SK-N-MC (cell line): ENCODE measurements at regions not wholly inside any gene's neighbourhood (a gene's known extent, or its start where the extent isn't known, plus 50 kb on each side); places are given as distances from the start of the nearest gene placed in this dataset.

ENCODE experiments used
- DNase-seq: peaks from one replicate; pipeline ENCODE4 v3.0.0-alpha.2; 2011; ENCODE audit warnings: low read depth, low spot score
- H3K27ac ChIP-seq: fragments of 200-600 bp; sonication (generic); 2 replicates; pipeline ENCODE4 v1.5.1; 2016; ENCODE audit warnings: mixed run types
- H3K36me3 ChIP-seq: fragments of 200-600 bp; sonication (generic); 2 replicates; pipeline ENCODE4 v1.6.1; 2017; ENCODE audit warnings: antibody characterized with exemption, low read length, mixed read lengths; ENCODE audit not compliant: insufficient read depth
- H3K4me3 ChIP-seq: fragments of 200-600 bp; sonication (generic); 2 replicates; pipeline ENCODE4 v1.5.1; 2016
- H3K9ac ChIP-seq: fragments of 200-600 bp; sonication (generic); 2 replicates; pipeline ENCODE4 v1.8.0; 2017; ENCODE audit warnings: mixed run types, mixed read lengths; ENCODE audit not compliant: insufficient read length
- H3K9me3 ChIP-seq: fragments of 200-600 bp; sonication (generic); 2 replicates; pipeline ENCODE4 v1.6.1; 2017; ENCODE audit warnings: low read depth, mild to moderate bottlenecking, antibody characterized with exemption, low read length, moderate library complexity, mixed read lengths
- EZH2 ChIP-seq: fragments of 200-600 bp; sonication (generic); IDR thresholded peaks from one replicate; pipeline ENCODE4 v1.6.1; 2017; ENCODE audit warnings: antibody characterized with exemption
- FOXP2 ChIP-seq: optimal IDR thresholded peaks from 2 replicates; pipeline ENCODE3; 2011; ENCODE audit warnings: mild to moderate bottlenecking, moderate library complexity; ENCODE audit not compliant: insufficient read depth; ENCODE audit errors: extremely low read length, control extremely low read depth
- POLR2AphosphoS5 ChIP-seq: IDR thresholded peaks from 2 replicates; pipeline ENCODE4 v1.6.1; 2012; ENCODE audit warnings: mild to moderate bottlenecking, low read depth, low read length, borderline replicate concordance

- no peak for DNase-seq
- no peak overlapping the region for H3K27ac ChIP-seq
- no peaks in the 10 kb centered on the region for H3K36me3 ChIP-seq
- TF ChIP-seq EZH2: no peak
- no peak for TF ChIP-seq FOXP2
- no peak for TF ChIP-seq POLR2AphosphoS5
- H3K4me3 ChIP-seq: no peak overlapping the region
- H3K9ac ChIP-seq: no peak overlapping the region
- no peaks in the 10 kb centered on the region for H3K9me3 ChIP-seq
Measured at GRCh38 chr2:5889519-5889918, 197.3 kb downstream of the SOX11 start.

GRCh38 chr2:5894355-5894754 lies 202.2 kb downstream of the SOX11 start:
- no peak overlapping the region for H3K9ac ChIP-seq
- no peaks in the 10 kb centered on the region for H3K36me3 ChIP-seq
- DNase-seq: no peak
- no peaks in the 10 kb centered on the region for H3K9me3 ChIP-seq
- TF ChIP-seq POLR2AphosphoS5 (no peak), FOXP2 (no peak), EZH2 (no peak)
- no peak overlapping the region for H3K27ac ChIP-seq
- no peak overlapping the region for H3K4me3 ChIP-seq

GRCh38 chr2:5895284-5895683 lies 203.1 kb downstream of the SOX11 start:
- TF ChIP-seq EZH2: no peak
- no peak for TF ChIP-seq POLR2AphosphoS5
- no peak for TF ChIP-seq FOXP2
- H3K9ac ChIP-seq: no peak overlapping the region
- H3K4me3 ChIP-seq: no peak overlapping the region
- H3K27ac ChIP-seq: no peak overlapping the region
- no peaks in the 10 kb centered on the region for H3K36me3 ChIP-seq
- no peaks in the 10 kb centered on the region for H3K9me3 ChIP-seq
- no peak for DNase-seq

GRCh38 chr2:5897249-5897648 lies 205.1 kb downstream of the SOX11 start:
- DNase-seq: no peak
- Histone ChIP-seq H3K9ac (no peak overlapping the region), H3K9me3 (no peaks in the 10 kb centered on the region), H3K4me3 (no peak overlapping the region), H3K27ac (no peak overlapping the region), H3K36me3 (no peaks in the 10 kb centered on the region)
- TF ChIP-seq FOXP2 (no peak), POLR2AphosphoS5 (no peak), EZH2 (no peak)

- no peak overlapping the region for H3K27ac ChIP-seq
- no peak for DNase-seq
- no peaks in the 10 kb centered on the region for H3K36me3 ChIP-seq
- H3K9ac ChIP-seq: no peak overlapping the region
- TF ChIP-seq FOXP2: no peak
- no peak for TF ChIP-seq POLR2AphosphoS5
- no peak for TF ChIP-seq EZH2
- H3K4me3 ChIP-seq: no peak overlapping the region
- H3K9me3 ChIP-seq: no peaks in the 10 kb centered on the region
Measured at GRCh38 chr2:5898667-5899066, 206.5 kb downstream of the SOX11 start.

GRCh38 chr2:5905661-5906060 lies 213.5 kb downstream of the SOX11 start:
- H3K36me3 ChIP-seq: no peaks in the 10 kb centered on the region
- TF ChIP-seq EZH2: no peak
- TF ChIP-seq FOXP2: no peak
- no peak for TF ChIP-seq POLR2AphosphoS5

GRCh38 chr2:5908071-5908470 lies 215.9 kb downstream of the SOX11 start:
- Histone ChIP-seq H3K9ac (no peak overlapping the region), H3K9me3 (no peaks in the 10 kb centered on the region), H3K36me3 (no peaks in the 10 kb centered on the region), H3K4me3 (no peak overlapping the region), H3K27ac (no peak overlapping the region)
- no peak for DNase-seq
- no peak for TF ChIP-seq POLR2AphosphoS5
- no peak for TF ChIP-seq EZH2
- TF ChIP-seq FOXP2: no peak

More at GRCh38 chr2:5905661-5906060, 213.5 kb downstream of the SOX11 start:
- Histone ChIP-seq H3K9ac (no peak overlapping the region), H3K27ac (no peak overlapping the region), H3K4me3 (no peak overlapping the region), H3K9me3 (no peaks in the 10 kb centered on the region)
- no peak for DNase-seq

- Histone ChIP-seq H3K27ac (peak overlapping the region; percentile 69), H3K9me3 (no peaks in the 10 kb centered on the region), H3K9ac (no peak overlapping the region), H3K36me3 (no peaks in the 10 kb centered on the region), H3K4me3 (peak overlapping the region; percentile 46)
- no peak for TF ChIP-seq FOXP2
- no peak; the same call in 1 of the 2 replicates for TF ChIP-seq POLR2AphosphoS5
- TF ChIP-seq EZH2: no peak
- peak; percentile 37 for DNase-seq
Measured at GRCh38 chr2:5911718-5912117, 219.5 kb downstream of the SOX11 start.

- no peak for DNase-seq
- Histone ChIP-seq H3K9ac (no peak overlapping the region), H3K36me3 (no peaks in the 10 kb centered on the region), H3K4me3 (no peak overlapping the region), H3K27ac (no peak overlapping the region), H3K9me3 (peaks cover 6% of the 10 kb centered on the region; the same call in 1 of the 2 replicates)
- TF ChIP-seq POLR2AphosphoS5: no peak
- TF ChIP-seq EZH2: no peak
- no peak for TF ChIP-seq FOXP2
Measured at GRCh38 chr2:5913711-5914395, 221.7 kb downstream of the SOX11 start.
